ENCODE measurements at regions not wholly inside any gene's neighbourhood (a gene's known extent, or its start where the extent isn't known, plus 50 kb on each side); places are given as distances from the start of the nearest gene placed in this dataset.

DNA sequence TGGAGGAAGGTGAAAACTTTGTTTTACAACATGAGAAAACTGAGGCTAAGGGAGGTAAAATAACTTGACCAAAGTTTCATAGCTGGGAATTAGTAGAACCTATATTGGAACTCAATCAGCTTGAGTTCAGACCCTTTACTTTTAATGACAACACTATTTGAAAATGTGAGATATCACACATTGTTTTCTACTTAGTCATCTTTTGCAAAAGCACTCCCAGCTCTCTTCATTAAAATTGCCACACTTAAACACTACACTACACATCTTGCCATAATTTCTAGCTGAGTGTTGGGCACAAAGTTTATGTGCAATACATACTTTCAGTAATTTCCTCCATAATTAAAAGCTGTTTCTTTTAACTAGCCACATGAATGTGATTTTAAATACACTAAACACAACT is 230.4 kb upstream of the DCBLD2 start:
- Histone ChIP-seq H3K9me3 (ENCODE audit: severe bottlenecking) (no peaks in the 10 kb centered on the region), H3K4me1 (ENCODE audit: insufficient read depth, poor library complexity, severe bottlenecking) (peaks cover 25% of the 10 kb centered on the region), H3K27me3 (ENCODE audit: insufficient read depth, poor library complexity, severe bottlenecking) (no peaks in the 10 kb centered on the region), H3K36me3 (ENCODE audit: low read depth) (no peaks in the 10 kb centered on the region), H3K27ac (ENCODE audit: poor library complexity, severe bottlenecking) (no peak overlapping the region), H3K4me3 (ENCODE audit: severe bottlenecking) (no peak overlapping the region)
- TF ChIP-seq, protein P1, sequence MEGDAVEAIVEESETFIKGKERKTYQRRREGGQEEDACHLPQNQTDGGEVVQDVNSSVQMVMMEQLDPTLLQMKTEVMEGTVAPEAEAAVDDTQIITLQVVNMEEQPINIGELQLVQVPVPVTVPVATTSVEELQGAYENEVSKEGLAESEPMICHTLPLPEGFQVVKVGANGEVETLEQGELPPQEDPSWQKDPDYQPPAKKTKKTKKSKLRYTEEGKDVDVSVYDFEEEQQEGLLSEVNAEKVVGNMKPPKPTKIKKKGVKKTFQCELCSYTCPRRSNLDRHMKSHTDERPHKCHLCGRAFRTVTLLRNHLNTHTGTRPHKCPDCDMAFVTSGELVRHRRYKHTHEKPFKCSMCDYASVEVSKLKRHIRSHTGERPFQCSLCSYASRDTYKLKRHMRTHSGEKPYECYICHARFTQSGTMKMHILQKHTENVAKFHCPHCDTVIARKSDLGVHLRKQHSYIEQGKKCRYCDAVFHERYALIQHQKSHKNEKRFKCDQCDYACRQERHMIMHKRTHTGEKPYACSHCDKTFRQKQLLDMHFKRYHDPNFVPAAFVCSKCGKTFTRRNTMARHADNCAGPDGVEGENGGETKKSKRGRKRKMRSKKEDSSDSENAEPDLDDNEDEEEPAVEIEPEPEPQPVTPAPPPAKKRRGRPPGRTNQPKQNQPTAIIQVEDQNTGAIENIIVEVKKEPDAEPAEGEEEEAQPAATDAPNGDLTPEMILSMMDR (IDR thresholded peaks at IDR 0.05; ENCODE audit: poor library complexity, severe bottlenecking) = no peak
- DNase-seq (ENCODE audit: low spot score) (no peak), ATAC-seq (ENCODE audit: low read depth) (0 out of 3 replicates have a peak, but pooled peaks have one; percentile 17)

DNA sequence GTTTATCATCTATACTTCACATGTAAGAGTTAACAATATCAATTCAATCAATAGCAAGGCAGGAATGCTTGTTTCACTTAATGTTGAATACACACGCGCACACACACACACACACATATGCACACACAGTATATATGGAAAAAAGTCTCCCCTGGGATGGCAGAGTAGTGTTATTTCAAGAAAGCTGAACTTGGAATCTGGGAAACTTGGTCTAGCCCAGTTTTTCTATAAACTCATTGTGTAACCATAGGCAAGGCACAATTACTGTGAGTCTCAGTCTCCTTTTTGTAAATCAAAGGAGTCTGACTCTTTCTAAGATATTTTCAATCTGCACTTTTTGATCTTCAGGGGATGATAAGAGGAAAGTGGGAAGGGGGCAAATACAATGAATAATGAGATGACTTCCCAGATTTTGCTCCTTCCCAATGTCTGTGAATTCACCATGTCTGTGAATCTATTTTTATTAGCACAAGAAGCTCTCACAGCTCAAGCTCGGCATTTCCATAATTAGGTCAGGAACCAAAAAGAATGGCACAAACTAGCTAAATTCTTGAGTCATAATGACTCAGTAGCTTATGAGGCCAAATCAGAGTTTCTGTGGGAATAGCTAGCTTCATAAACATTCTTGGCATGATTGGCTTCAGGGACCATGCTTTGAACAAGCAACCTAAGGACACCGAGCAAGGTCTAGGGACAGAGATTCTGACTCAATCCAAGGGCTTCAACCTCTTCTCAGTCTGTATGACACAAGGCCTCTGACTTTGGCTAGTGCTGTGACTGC is 227.4 kb upstream of the DCBLD2 start:
- DNase-seq (ENCODE audit: low spot score) (no peak), ATAC-seq (ENCODE audit: low read depth) (peak; percentile 92)
- Histone ChIP-seq H3K4me3 (ENCODE audit: severe bottlenecking) (no peak overlapping the region), H3K4me1 (ENCODE audit: insufficient read depth, poor library complexity, severe bottlenecking) (peaks cover 25% of the 10 kb centered on the region), H3K9me3 (ENCODE audit: severe bottlenecking) (no peaks in the 10 kb centered on the region), H3K36me3 (ENCODE audit: low read depth) (no peaks in the 10 kb centered on the region), H3K27me3 (ENCODE audit: insufficient read depth, poor library complexity, severe bottlenecking) (no peaks in the 10 kb centered on the region), H3K27ac (ENCODE audit: poor library complexity, severe bottlenecking) (peak overlapping the region; percentile 65)
- TF ChIP-seq, protein P1 (IDR thresholded peaks at IDR 0.05; ENCODE audit: poor library complexity, severe bottlenecking) = no peak

DNA sequence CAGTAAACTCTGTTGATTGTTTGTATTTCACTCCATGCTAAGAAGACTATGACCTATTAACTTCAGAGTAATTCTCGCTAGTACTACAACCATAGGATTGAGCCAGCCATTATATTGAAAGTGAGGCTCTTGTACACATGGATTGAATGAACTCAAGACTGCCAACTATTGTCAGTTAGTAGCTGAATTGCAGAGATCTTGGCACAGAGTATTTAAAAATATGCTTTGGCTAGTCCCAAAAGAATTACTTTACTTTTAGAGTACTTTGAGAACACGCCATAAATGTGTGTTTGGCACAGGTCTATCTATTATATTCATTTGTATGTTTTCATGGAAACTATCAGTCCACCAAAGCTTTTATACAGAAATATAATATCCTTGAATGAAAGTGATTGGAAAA is 226.7 kb upstream of the DCBLD2 start:
- TF ChIP-seq, protein P1 (IDR thresholded peaks at IDR 0.05; ENCODE audit: poor library complexity, severe bottlenecking) = no peak
- Histone ChIP-seq H3K27ac (ENCODE audit: poor library complexity, severe bottlenecking) (peak overlapping the region; percentile 65), H3K36me3 (ENCODE audit: low read depth) (no peaks in the 10 kb centered on the region), H3K9me3 (ENCODE audit: severe bottlenecking) (no peaks in the 10 kb centered on the region), H3K27me3 (ENCODE audit: insufficient read depth, poor library complexity, severe bottlenecking) (no peaks in the 10 kb centered on the region), H3K4me1 (ENCODE audit: insufficient read depth, poor library complexity, severe bottlenecking) (peaks cover 25% of the 10 kb centered on the region), H3K4me3 (ENCODE audit: severe bottlenecking) (no peak overlapping the region)
- no peak for ATAC-seq (ENCODE audit: low read depth)
- no peak for DNase-seq (ENCODE audit: low spot score)

DNA sequence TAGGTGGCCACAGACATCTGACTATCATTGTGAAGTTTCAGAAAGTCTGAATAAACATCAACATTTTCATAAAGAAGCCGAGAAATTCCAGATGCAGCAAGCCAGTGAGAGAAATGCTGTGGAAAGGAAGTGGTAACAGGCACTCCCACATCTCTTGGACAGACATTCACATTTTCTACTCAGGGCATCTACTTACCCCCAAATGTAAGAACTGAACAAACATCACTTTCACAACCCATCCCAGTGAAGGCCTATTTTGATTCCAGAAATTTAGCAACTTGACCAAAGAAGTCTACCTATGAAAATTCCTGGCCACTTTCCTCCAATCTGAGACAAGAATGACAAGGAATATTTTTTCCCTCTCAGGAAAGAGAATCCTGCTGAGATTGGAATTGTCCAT is 224.8 kb upstream of the DCBLD2 start:
- TF ChIP-seq, protein P1 (IDR thresholded peaks at IDR 0.05; ENCODE audit: poor library complexity, severe bottlenecking) = no peak
- H3K27ac ChIP-seq (ENCODE audit: poor library complexity, severe bottlenecking) = no peak overlapping the region
- no peak for DNase-seq (ENCODE audit: low spot score)
- ATAC-seq (ENCODE audit: low read depth) = no peak
- no peaks in the 10 kb centered on the region for H3K9me3 ChIP-seq (ENCODE audit: severe bottlenecking)
- H3K27me3 ChIP-seq (ENCODE audit: insufficient read depth, poor library complexity, severe bottlenecking) = no peaks in the 10 kb centered on the region
- no peak overlapping the region for H3K4me3 ChIP-seq (ENCODE audit: severe bottlenecking)
- H3K4me1 ChIP-seq (ENCODE audit: insufficient read depth, poor library complexity, severe bottlenecking) = peaks cover 16% of the 10 kb centered on the region
- no peaks in the 10 kb centered on the region for H3K36me3 ChIP-seq (ENCODE audit: low read depth)

DNA sequence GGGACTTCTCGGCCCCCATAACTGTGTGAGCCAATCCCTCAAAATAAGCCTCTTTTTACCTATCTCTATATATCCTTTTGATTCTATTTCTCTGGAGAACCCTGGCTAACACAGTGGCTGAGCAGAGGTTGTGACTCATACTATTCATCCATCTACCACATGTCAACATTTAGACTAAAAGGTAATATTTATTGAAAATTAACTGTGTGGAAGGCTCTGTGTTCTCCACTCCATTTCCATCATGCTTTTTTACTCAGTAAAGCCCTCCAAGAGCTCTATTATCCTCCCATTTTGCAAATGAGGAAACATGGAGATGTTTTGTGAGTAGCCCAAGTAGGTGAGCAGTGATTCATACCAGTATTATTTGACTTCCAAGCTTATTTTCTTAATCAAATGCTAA is 217.9 kb upstream of the DCBLD2 start:
- DNase-seq (ENCODE audit: low spot score) (no peak), ATAC-seq (ENCODE audit: low read depth) (no peak)
- Histone ChIP-seq H3K27ac (ENCODE audit: poor library complexity, severe bottlenecking) (no peak overlapping the region), H3K4me3 (ENCODE audit: severe bottlenecking) (no peak overlapping the region), H3K9me3 (ENCODE audit: severe bottlenecking) (no peaks in the 10 kb centered on the region), H3K36me3 (ENCODE audit: low read depth) (no peaks in the 10 kb centered on the region), H3K27me3 (ENCODE audit: insufficient read depth, poor library complexity, severe bottlenecking) (no peaks in the 10 kb centered on the region), H3K4me1 (ENCODE audit: insufficient read depth, poor library complexity, severe bottlenecking) (no peaks in the 10 kb centered on the region)
- TF ChIP-seq, protein P1 (IDR thresholded peaks at IDR 0.05; ENCODE audit: poor library complexity, severe bottlenecking) = no peak

Data from RWPE2 (cell line).